ENCODE measurements at regions not wholly inside any gene's neighbourhood (a gene's known extent, or its start where the extent isn't known, plus 50 kb on each side); places are given as distances from the start of the nearest gene placed in this dataset.

- in situ Hi-C loops (cut with HindIII; ENCODE audit: low pct_unique_long_range_greater_than_20kb, low sequenced_read_pairs) = no loop called here
- no peak for TF ChIP-seq JUND (IDR thresholded peaks at IDR 0.05; ENCODE audit: low read depth)
- no peak for DNase-seq (ENCODE audit: low read depth in 1 of 2, low spot score in 1 of 2)
These were observed 473.0 kb upstream of the CITED2 start for GRCh38 chr6:139847457-139847813.

GRCh38 chr6:139846538-139847456, 472.3 kb upstream of the CITED2 start:
- no peak for DNase-seq (ENCODE audit: low read depth in 1 of 2, low spot score in 1 of 2)
- no peak for TF ChIP-seq JUND (IDR thresholded peaks at IDR 0.05; ENCODE audit: low read depth)
- in situ Hi-C loops (cut with HindIII; ENCODE audit: low pct_unique_long_range_greater_than_20kb, low sequenced_read_pairs) = no loop called here

- in situ Hi-C loops (cut with HindIII; ENCODE audit: low pct_unique_long_range_greater_than_20kb, low sequenced_read_pairs) = no loop called here
- TF ChIP-seq JUND (IDR thresholded peaks at IDR 0.05; ENCODE audit: low read depth) = no peak
- DNase-seq (ENCODE audit: low read depth in 1 of 2, low spot score in 1 of 2) = no peak
These were observed 470.5 kb upstream of the CITED2 start for GRCh38 chr6:139844907-139845306.

GRCh38 chr6:139841794-139842215, 467.4 kb upstream of the CITED2 start:
- TF ChIP-seq JUND (IDR thresholded peaks at IDR 0.05; ENCODE audit: low read depth) = no peak
- no peak for DNase-seq (ENCODE audit: low read depth in 1 of 2, low spot score in 1 of 2)
- in situ Hi-C loops (cut with HindIII; ENCODE audit: low pct_unique_long_range_greater_than_20kb, low sequenced_read_pairs) = no loop called here

DNA sequence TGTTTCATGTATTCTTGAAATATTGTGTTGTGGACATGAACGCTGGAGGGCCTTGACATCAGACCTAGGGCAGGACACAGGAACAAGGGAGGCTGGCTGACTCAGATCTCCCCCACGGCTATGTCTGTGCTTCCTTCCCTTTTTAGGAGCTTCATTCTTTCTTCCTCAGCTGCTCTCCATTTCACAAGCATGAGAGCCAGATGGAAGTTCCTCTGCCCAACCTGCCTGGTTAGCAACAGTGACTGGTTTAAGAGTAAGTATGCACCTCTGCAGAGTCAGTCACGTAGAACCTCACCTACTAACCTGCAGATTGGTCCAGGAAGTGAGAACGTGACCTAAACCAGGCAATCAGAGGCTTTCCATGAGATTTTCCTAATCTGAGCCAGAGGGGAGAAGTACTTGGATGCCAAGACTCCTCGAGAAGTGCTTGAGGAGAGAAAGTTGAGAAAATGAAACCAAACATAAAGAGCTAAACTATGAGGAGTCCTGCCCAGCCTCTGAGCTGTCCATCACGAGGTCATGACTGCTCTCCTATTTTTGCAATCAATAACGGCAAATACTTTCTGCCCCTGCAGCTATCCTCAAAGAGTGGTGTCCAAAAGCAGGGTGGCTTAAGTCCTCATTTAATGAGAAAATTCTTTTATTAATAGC, 465.2 kb upstream of the CITED2 start:
- in situ Hi-C loops (cut with HindIII; ENCODE audit: low pct_unique_long_range_greater_than_20kb, low sequenced_read_pairs) = no loop called here
- TF ChIP-seq JUND (IDR thresholded peaks at IDR 0.05; ENCODE audit: low read depth) = no peak
- no peak for DNase-seq (ENCODE audit: low read depth in 1 of 2, low spot score in 1 of 2)

DNA sequence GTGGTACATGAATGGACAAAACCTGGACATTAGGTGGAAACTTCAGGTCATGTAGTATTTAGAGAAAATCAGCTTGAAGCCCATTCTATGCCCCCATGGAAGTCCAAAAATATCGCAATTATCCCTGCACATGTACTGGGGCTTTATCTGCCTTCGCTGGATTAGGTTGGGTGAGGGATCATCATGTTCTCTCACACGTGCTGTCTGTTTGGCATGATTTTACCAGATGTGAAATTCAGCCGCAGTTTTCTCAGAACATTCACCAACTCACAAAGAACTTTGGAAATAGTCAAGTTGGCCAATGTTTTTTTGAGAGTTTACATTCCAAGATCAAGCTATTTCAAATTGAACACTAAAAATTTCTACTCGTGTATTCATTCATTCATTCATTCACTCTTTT, 459.8 kb upstream of the CITED2 start:
- no peak for DNase-seq (ENCODE audit: low read depth in 1 of 2, low spot score in 1 of 2)
- in situ Hi-C loops (cut with HindIII; ENCODE audit: low pct_unique_long_range_greater_than_20kb, low sequenced_read_pairs) = no loop called here
- no peak for TF ChIP-seq JUND (IDR thresholded peaks at IDR 0.05; ENCODE audit: low read depth)

GRCh38 chr6:139833592-139833991, 459.1 kb upstream of the CITED2 start:
- in situ Hi-C loops (cut with HindIII; ENCODE audit: low pct_unique_long_range_greater_than_20kb, low sequenced_read_pairs) = no loop called here
- TF ChIP-seq JUND (IDR thresholded peaks at IDR 0.05; ENCODE audit: low read depth) = no peak
- DNase-seq (ENCODE audit: low read depth in 1 of 2, low spot score in 1 of 2) = no peak

GRCh38 chr6:139832493-139833305, 458.3 kb upstream of the CITED2 start:
- no peak for TF ChIP-seq JUND (IDR thresholded peaks at IDR 0.05; ENCODE audit: low read depth)
- in situ Hi-C loops (cut with HindIII; ENCODE audit: low pct_unique_long_range_greater_than_20kb, low sequenced_read_pairs) = no loop called here
- DNase-seq (ENCODE audit: low read depth in 1 of 2, low spot score in 1 of 2) = no peak

DNA sequence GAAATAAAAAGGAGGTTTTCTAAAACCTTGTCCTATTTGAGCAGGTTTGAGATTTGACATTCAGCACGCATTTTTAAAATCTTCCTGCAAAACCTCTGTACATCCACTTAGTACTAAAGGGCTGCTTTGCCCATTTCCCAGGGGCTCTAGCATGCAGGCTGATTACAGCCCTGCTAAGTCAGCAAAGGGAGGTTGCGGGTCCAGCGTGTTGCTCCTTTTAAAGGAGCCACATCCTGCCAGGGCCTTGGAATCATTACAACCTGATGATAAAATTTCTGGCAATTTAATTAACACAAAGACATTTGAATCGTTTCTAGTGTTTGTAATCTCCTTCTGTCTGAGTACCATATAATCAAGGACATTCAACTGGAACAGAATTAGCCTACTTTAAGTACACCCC, 455.1 kb upstream of the CITED2 start:
- in situ Hi-C loops (cut with HindIII; ENCODE audit: low pct_unique_long_range_greater_than_20kb, low sequenced_read_pairs) = no loop called here
- no peak for TF ChIP-seq JUND (IDR thresholded peaks at IDR 0.05; ENCODE audit: low read depth)
- DNase-seq (ENCODE audit: low read depth in 1 of 2, low spot score in 1 of 2) = no peak

- no peak for TF ChIP-seq JUND (IDR thresholded peaks at IDR 0.05; ENCODE audit: low read depth)
- in situ Hi-C loops (cut with HindIII; ENCODE audit: low pct_unique_long_range_greater_than_20kb, low sequenced_read_pairs) = no loop called here
- DNase-seq (ENCODE audit: low read depth in 1 of 2, low spot score in 1 of 2) = no peak
These were observed 454.5 kb upstream of the CITED2 start for GRCh38 chr6:139828751-139829519.

- DNase-seq (ENCODE audit: low read depth in 1 of 2, low spot score in 1 of 2) = no peak
- TF ChIP-seq JUND (IDR thresholded peaks at IDR 0.05; ENCODE audit: low read depth) = no peak
- in situ Hi-C loops (cut with HindIII; ENCODE audit: low pct_unique_long_range_greater_than_20kb, low sequenced_read_pairs) = no loop called here
These were observed 451.5 kb upstream of the CITED2 start for GRCh38 chr6:139825935-139826374.

DNA sequence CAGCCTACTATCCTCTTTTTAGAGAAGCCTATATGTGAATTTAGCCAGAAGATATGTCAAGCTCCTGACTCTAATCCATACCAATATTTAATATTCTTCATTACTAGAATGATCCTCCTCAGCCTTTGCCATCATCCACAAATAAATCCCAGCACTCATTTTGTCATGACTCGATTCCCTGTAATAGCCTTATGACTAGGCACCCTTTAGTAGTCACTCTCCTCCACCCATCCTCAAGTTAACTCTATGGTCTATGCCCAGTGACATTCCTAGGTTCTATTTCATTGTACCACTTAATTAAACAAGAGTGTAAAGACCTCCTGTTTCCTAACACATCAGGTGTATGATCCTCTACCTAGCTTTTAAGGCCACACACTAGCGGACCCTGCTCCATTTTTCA, 450.4 kb upstream of the CITED2 start:
- in situ Hi-C loops (cut with HindIII; ENCODE audit: low pct_unique_long_range_greater_than_20kb, low sequenced_read_pairs) = no loop called here
- no peak for DNase-seq (ENCODE audit: low read depth in 1 of 2, low spot score in 1 of 2)
- TF ChIP-seq JUND (IDR thresholded peaks at IDR 0.05; ENCODE audit: low read depth) = no peak

Data from T47D (cell line).